MG63 (cell line): ENCODE measurements at regions not wholly inside any gene's neighbourhood (a gene's known extent, or its start where the extent isn't known, plus 50 kb on each side); places are given as distances from the start of the nearest gene placed in this dataset.
"Not testable (repeated sequence)": the region's sequence is repeated elsewhere in the genome, so short reads cannot be mapped to it uniquely, and the experiment has no call there.

Experiments
- DNase-seq: peaks from one replicate; pipeline ENCODE4 v3.0.0-alpha.2; 2020
- H3K27me3 ChIP-seq: fragments of 250-450 bp; sonication (Bioruptor Pico); 2 replicates; pipeline ENCODE4 v1.5.1; 2020; ENCODE audit warnings: mild to moderate bottlenecking, moderate library complexity
- H3K36me3 ChIP-seq: fragments of 250-450 bp; sonication (Bioruptor Pico); 2 replicates; pipeline ENCODE4 v1.5.1; 2020; ENCODE audit warnings: mild to moderate bottlenecking, moderate library complexity
- H3K4me3 ChIP-seq: fragments of 250-450 bp; sonication (Bioruptor Pico); 2 replicates; pipeline ENCODE4 v1.5.1; 2020; ENCODE audit warnings: mild to moderate bottlenecking, moderate library complexity
- H3K9me3 ChIP-seq: fragments of 250-450 bp; sonication (Bioruptor Pico); 2 replicates; pipeline ENCODE4 v1.5.1; 2020; ENCODE audit warnings: mild to moderate bottlenecking, moderate library complexity

- H3K27me3 ChIP-seq = no peaks in the 10 kb centered on the region
- no peak overlapping the region for H3K4me3 ChIP-seq
- no peaks in the 10 kb centered on the region for H3K36me3 ChIP-seq
- no peaks in the 10 kb centered on the region for H3K9me3 ChIP-seq
- DNase-seq = no peak
Observed at GRCh38 chr6:11386726-11387125, 150.8 kb upstream of the TMEM170B start.

- no peak overlapping the region for H3K4me3 ChIP-seq
- no peaks in the 10 kb centered on the region for H3K36me3 ChIP-seq
- no peak for DNase-seq
- H3K9me3 ChIP-seq = no peaks in the 10 kb centered on the region
- no peaks in the 10 kb centered on the region for H3K27me3 ChIP-seq
Observed at GRCh38 chr6:11386323-11386722, 151.2 kb upstream of the TMEM170B start.

- Histone ChIP-seq H3K4me3 (no peak overlapping the region), H3K36me3 (no peaks in the 10 kb centered on the region), H3K9me3 (no peaks in the 10 kb centered on the region), H3K27me3 (no peaks in the 10 kb centered on the region)
- DNase-seq = no peak
Observed at GRCh38 chr6:11384531-11385309, 152.3 kb upstream of the NEDD9 start.

GRCh38 chr6:11381801-11382513, 149.5 kb upstream of the NEDD9 start:
- no peak for DNase-seq
- H3K9me3 ChIP-seq = no peaks in the 10 kb centered on the region
- H3K27me3 ChIP-seq = no peaks in the 10 kb centered on the region
- H3K36me3 ChIP-seq = no peaks in the 10 kb centered on the region
- H3K4me3 ChIP-seq = no peak overlapping the region

- Histone ChIP-seq H3K9me3 (no peaks in the 10 kb centered on the region; the same call in 1 of the 2 replicates), H3K4me3 (no peak overlapping the region), H3K27me3 (no peaks in the 10 kb centered on the region), H3K36me3 (no peaks in the 10 kb centered on the region)
- DNase-seq = no peak
Observed at GRCh38 chr6:11380969-11381744, 148.7 kb upstream of the NEDD9 start.

- Histone ChIP-seq H3K36me3 (no peaks in the 10 kb centered on the region), H3K4me3 (no peak overlapping the region), H3K9me3 (no peaks in the 10 kb centered on the region; the same call in 1 of the 2 replicates), H3K27me3 (no peaks in the 10 kb centered on the region)
- no peak for DNase-seq
Observed at GRCh38 chr6:11380549-11380948, 148.1 kb upstream of the NEDD9 start.

- H3K36me3 ChIP-seq = no peaks in the 10 kb centered on the region
- no peak for DNase-seq
- H3K4me3 ChIP-seq = no peak overlapping the region
- H3K9me3 ChIP-seq = peaks cover 2% of the 10 kb centered on the region; the same call in 1 of the 2 replicates
- H3K27me3 ChIP-seq = no peaks in the 10 kb centered on the region
Observed at GRCh38 chr6:11379805-11380204, 147.3 kb upstream of the NEDD9 start.

- H3K4me3 ChIP-seq = no peak overlapping the region
- H3K9me3 ChIP-seq = peaks cover 2% of the 10 kb centered on the region; the same call in 1 of the 2 replicates
- DNase-seq = no peak
Observed at GRCh38 chr6:11378639-11379038, 146.2 kb upstream of the NEDD9 start.

GRCh38 chr6:11374036-11375010, 141.9 kb upstream of the NEDD9 start:
- H3K9me3 ChIP-seq = peaks cover 2% of the 10 kb centered on the region; the same call in 1 of the 2 replicates
- no peaks in the 10 kb centered on the region for H3K36me3 ChIP-seq
- no peak overlapping the region for H3K4me3 ChIP-seq
- no peak for DNase-seq
- no peaks in the 10 kb centered on the region for H3K27me3 ChIP-seq

More at GRCh38 chr6:11378639-11379038, 146.2 kb upstream of the NEDD9 start:
- Histone ChIP-seq H3K36me3 (no peaks in the 10 kb centered on the region), H3K27me3 (no peaks in the 10 kb centered on the region)

GRCh38 chr6:11373208-11373607, 140.7 kb upstream of the NEDD9 start:
- Histone ChIP-seq H3K4me3 (no peak overlapping the region), H3K36me3 (no peaks in the 10 kb centered on the region), H3K9me3 (peaks cover 2% of the 10 kb centered on the region; the same call in 1 of the 2 replicates), H3K27me3 (no peaks in the 10 kb centered on the region)
- no peak for DNase-seq

GRCh38 chr6:11372186-11372790, 139.8 kb upstream of the NEDD9 start:
- not testable (repeated sequence) for H3K4me3 ChIP-seq, H3K9me3 ChIP-seq, DNase-seq, H3K27me3 ChIP-seq, H3K36me3 ChIP-seq

GRCh38 chr6:11370191-11371018, 137.9 kb upstream of the NEDD9 start:
- DNase-seq = no peak
- H3K9me3 ChIP-seq = 0 out of 2 replicates have a peak, but pooled peaks cover 2% of the 10 kb centered on the region
- no peak overlapping the region for H3K4me3 ChIP-seq
- H3K36me3 ChIP-seq = no peaks in the 10 kb centered on the region
- H3K27me3 ChIP-seq = no peaks in the 10 kb centered on the region

GRCh38 chr6:11368760-11369159, 136.3 kb upstream of the NEDD9 start:
- no peaks in the 10 kb centered on the region for H3K36me3 ChIP-seq
- no peak overlapping the region for H3K4me3 ChIP-seq
- DNase-seq = no peak
- H3K9me3 ChIP-seq = no peaks in the 10 kb centered on the region
- no peaks in the 10 kb centered on the region for H3K27me3 ChIP-seq

- Histone ChIP-seq H3K27me3 (no peaks in the 10 kb centered on the region), H3K36me3 (no peaks in the 10 kb centered on the region), H3K4me3 (no peak overlapping the region), H3K9me3 (no peaks in the 10 kb centered on the region)
- DNase-seq = no peak
Observed at GRCh38 chr6:11368264-11368663, 135.8 kb upstream of the NEDD9 start.

GRCh38 chr6:11367638-11368199, 135.3 kb upstream of the NEDD9 start:
- H3K36me3 ChIP-seq = no peaks in the 10 kb centered on the region

More at GRCh38 chr6:11367638-11368199, 135.3 kb upstream of the NEDD9 start:
- Histone ChIP-seq H3K27me3 (no peaks in the 10 kb centered on the region), H3K4me3 (no peak overlapping the region), H3K9me3 (no peaks in the 10 kb centered on the region)
- DNase-seq = no peak
